HG03039 (cell line): ENCODE measurements at regions not wholly inside any gene's neighbourhood (a gene's known extent, or its start where the extent isn't known, plus 50 kb on each side); places are given as distances from the start of the nearest gene placed in this dataset.
"Not testable (repeated sequence)": the region's sequence is repeated elsewhere in the genome, so short reads cannot be mapped to it uniquely, and the experiment has no call there.

Source experiments
- ATAC-seq: cut with Tn5 transposase; IDR thresholded peaks from one replicate; pipeline ENCODE4 v1.9.1; 2021; ENCODE audit warnings: mild to moderate bottlenecking, moderate library complexity; ENCODE audit not compliant: unreplicated experiment

GRCh38 chr7:17437586-17437985, 139.1 kb downstream of the AHR start:
- no peak for ATAC-seq

- not testable (repeated sequence) for ATAC-seq
Measured at GRCh38 chr7:17440025-17440784, 141.8 kb downstream of the AHR start.

GRCh38 chr7:17440831-17441230, 142.4 kb downstream of the AHR start:
- ATAC-seq = no peak

GRCh38 chr7:17441557-17441956, 143.1 kb downstream of the AHR start:
- no peak for ATAC-seq

GRCh38 chr7:17444151-17444550, 145.7 kb downstream of the AHR start:
- ATAC-seq = no peak

GRCh38 chr7:17444673-17445072, 146.2 kb downstream of the AHR start:
- ATAC-seq = no peak

- no peak for ATAC-seq
Measured at GRCh38 chr7:17446340-17446739, 147.9 kb downstream of the AHR start.

- ATAC-seq = no peak
Measured at GRCh38 chr7:17447728-17448478, 149.5 kb downstream of the AHR start.

- no peak for ATAC-seq
Measured at GRCh38 chr7:17448479-17449423, 150.3 kb downstream of the AHR start.

- ATAC-seq = no peak
Measured at GRCh38 chr7:17456541-17456940, 158.1 kb downstream of the AHR start.

GRCh38 chr7:17460001-17460400, 161.5 kb downstream of the AHR start:
- ATAC-seq = no peak

- no peak for ATAC-seq
Measured at GRCh38 chr7:17460665-17461064, 162.2 kb downstream of the AHR start.

- ATAC-seq = no peak
Measured at GRCh38 chr7:17462131-17462631, 163.7 kb downstream of the AHR start.

- ATAC-seq = no peak
Measured at GRCh38 chr7:17463511-17464085, 165.1 kb downstream of the AHR start.

GRCh38 chr7:17466216-17466615, 167.8 kb downstream of the AHR start:
- no peak for ATAC-seq

- ATAC-seq = no peak
Measured at GRCh38 chr7:17467386-17467945, 169.0 kb downstream of the AHR start.

- ATAC-seq = no peak
Measured at GRCh38 chr7:17471325-17471724, 172.9 kb downstream of the AHR start.

- no peak for ATAC-seq
Measured at GRCh38 chr7:17472518-17472917, 174.1 kb downstream of the AHR start.

GRCh38 chr7:17472939-17473338, 174.5 kb downstream of the AHR start:
- ATAC-seq = no peak

- ATAC-seq = no peak
Measured at GRCh38 chr7:17474724-17475344, 176.4 kb downstream of the AHR start.
